Activated CD4-positive, CD25-positive, alpha-beta regulatory T cell treated with anti-CD3 and anti-CD28 coated beads, Interleukin-2, amount 50 U/mL, for 24 hours (primary cell): ENCODE measurements at regions not wholly inside any gene's neighbourhood (a gene's known extent, or its start where the extent isn't known, plus 50 kb on each side); places are given as distances from the start of the nearest gene placed in this dataset.

Experiments used
- ATAC-seq, 2 donors: fragments of 150-1000 bp; cut with Tn5 transposase; one replicate each; pipeline ENCODE4 v1.10.0; 2021; ENCODE audit warnings: mild to moderate bottlenecking in 1 of 2, moderate library complexity in 1 of 2

DNA sequence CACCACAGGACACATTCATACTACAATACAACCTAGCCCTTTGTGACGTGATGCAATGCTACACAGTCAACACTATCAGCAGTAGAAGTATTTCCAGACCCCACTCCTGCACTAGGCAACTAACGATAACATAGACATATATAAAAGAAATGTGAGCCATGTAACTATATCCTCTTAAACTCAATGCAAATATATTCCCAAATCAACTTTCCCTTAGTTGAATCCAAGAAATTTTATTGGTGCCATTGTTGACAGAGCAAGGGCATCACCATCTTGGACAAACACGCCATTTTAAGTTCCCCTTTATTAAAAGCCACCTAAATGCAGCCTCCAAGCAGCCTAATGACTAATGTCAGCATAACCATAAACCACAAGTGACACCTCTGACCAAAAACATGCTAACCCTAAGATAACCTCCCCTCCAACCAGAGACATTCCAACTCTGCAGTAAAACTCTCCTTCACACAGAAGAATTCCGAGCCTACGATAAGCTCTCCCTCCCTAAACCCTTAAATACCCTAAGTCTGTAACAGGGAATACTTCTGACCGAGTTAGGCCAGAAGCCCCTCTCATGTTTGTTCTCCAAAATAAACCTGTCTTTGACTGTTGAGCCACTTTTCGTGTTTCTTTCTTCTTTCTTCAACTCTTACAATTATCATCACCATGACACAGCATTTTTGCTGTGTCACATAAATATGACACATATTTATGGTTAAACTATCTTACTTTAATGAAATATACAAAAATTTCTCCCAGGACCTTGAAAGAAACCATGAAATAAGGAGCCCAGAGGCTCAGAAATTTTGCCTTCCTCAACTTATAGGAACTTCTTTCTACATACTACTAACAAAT lies 1497.8 kb downstream of the EFNA5 start:
- no peak for ATAC-seq

DNA sequence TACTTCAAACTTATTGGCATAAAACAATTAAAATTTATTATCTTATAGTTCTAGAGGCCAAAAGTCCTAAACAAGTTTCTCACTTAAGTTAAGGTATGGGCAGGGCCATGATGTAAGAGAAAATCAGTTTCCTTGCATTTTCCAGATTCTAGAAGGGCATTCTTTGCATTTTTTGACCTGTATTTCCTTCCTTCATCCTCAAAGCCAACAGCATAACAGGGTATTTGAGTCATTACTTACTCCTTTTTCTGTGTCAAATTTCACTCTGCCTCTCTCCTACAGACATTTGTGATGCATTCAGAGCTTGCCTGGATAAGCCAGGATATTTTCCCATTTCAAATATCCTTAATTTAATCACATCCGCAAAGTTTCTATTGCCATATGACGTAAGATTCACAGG lies 1499.0 kb downstream of the EFNA5 start:
- ATAC-seq = no peak

DNA sequence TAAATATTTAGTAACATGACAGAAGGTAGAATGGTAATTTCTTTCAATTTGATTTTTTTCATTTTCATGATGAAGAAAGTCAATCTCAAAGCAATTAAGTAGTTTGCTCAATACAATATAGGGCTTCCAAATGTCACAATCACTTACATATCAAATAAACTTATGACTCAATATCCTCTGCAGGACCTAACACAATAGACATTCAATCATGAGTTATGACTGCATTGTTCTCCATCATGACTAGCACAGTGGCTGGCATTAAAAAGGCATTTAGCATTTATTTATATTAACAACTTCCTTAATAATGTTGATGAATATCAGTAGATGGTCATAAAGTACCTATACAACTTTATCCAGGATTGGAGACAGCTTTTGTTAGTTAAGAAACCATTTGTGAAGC lies 1499.6 kb downstream of the EFNA5 start:
- no peak for ATAC-seq

DNA sequence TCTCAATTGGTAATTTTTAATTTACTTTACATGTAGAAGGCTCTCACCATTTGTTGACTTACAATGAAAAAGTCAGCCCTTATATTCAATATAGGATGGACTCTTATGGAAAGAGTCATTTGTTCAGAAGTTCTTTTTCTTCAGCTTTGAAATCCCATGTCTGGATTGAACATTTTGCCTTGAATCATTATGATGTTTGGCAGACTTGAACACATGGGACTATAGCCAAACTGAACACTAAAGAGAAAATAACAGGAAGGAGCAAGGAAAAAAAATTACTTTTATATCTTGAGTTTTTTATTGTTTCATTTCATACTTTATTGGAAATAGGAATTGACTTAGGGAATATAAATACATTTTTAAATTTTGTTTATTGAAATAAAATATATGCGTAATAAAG lies 1503.0 kb downstream of the EFNA5 start:
- no peak for ATAC-seq

DNA sequence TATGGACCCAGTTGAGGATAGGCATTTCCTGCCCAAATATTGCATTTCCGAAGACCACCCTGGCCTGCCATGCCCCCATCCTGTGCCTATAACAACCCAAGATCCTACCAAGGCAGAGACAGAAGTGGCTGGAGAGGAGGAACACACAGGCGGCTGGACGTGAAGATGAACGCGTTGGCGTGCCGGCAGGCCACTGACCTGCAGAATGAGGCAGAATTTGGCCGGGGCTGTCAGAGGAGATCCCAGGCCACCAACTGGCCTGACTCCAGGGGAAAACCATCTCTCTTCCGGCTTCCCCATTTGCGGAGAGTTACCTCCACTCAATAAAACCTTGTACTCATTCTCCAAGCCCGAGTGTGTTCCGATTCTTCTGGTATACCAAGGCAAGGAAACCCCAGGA lies 1507.5 kb downstream of the EFNA5 start:
- ATAC-seq = no peak

DNA sequence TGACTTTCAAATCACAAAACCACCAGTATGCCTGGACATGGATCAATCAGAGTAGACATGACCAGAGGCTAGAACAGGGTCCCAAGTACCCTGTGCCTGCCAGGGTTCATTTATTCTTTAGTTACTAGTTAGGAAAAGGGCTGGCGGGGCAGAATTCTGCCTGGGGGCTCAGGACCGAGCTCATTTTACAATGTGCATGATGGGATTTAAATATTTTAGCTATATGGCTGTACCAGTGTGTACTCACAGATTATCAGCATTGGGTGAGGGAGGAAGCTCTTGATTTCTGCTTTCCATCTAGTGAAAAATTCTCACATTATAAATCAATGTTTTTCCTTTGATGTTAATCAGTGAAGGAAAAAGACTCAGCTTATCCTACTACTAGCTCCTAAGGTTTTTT lies 1511.1 kb downstream of the EFNA5 start:
- no peak for ATAC-seq

DNA sequence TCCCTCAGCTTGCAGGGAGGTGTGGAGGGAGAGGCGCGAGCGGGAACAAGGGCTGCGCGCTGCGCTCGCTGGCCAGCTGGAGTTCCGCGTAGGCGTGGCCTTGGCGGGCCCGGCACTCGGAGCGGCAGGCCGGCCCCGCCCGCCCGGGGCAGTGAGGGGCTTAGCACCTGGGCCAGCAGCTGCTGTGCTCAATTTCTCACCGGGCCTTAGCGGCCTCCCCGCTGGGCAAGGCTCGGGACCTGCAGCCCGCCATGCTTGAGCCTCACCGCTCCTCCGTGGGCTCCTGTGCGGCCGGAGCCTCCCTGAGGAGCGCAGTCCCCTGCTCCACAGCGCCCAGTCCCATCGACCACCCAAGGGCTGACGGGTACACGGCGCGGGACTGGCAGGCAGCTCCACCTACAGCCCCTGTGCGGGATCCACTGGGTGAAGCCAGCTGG lies 1516.4 kb downstream of the EFNA5 start:
- no peak for ATAC-seq

DNA sequence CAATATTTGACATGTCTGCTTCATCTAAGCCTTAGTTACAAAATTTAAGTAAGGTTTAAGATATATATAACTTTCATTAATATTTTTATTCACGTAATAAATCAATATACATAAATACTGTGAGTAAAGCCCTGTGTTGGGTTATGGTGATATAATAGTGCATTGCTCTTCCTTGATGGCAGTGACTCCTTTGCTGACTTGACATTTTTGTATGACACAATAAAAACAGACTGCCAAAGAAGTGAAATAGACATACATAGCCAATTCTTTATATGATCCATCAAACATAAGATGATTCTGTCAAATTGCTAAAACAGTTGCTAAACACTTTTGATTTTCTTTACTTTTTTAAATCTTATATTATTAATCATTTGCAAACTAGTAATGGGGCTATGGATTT lies 1518.2 kb downstream of the EFNA5 start:
- no peak for ATAC-seq

DNA sequence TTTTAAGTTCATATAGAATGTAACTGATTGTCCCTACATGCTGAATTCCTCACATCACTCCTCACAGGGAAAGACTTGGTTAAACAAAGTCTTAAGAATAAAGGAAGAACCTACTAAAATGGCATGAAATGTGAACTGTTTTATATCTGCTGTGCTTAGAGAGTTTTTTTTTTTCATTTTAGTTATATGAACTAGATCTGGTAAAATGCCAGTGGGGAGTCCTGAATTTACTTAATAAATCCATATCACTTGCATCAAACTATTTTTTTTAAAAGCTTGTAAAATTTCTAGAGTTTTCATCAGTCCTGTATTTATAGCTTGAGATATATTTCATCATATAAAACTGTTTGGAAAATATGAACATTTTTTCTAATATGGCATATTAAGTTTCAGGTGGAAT lies 1528.6 kb downstream of the EFNA5 start:
- no peak for ATAC-seq

DNA sequence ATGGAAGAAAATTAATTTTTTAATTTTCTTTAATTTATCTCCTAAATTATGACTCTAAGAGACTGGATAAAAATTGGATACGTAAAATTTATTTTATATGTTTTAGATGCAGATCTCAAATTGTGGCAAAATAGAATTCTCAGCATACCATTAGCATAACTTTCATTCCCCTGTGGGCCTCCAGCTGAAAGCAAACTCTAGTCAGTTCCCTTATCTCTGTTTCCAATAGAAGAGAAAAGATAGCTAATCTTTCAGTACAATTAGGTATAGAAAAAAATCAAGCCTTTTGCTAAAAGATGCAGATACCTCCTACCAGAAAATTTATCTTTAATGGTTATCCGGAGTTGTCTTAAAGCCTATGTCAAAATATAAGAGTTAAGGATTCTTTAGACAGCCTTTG lies 1530.6 kb downstream of the EFNA5 start:
- no peak for ATAC-seq

DNA sequence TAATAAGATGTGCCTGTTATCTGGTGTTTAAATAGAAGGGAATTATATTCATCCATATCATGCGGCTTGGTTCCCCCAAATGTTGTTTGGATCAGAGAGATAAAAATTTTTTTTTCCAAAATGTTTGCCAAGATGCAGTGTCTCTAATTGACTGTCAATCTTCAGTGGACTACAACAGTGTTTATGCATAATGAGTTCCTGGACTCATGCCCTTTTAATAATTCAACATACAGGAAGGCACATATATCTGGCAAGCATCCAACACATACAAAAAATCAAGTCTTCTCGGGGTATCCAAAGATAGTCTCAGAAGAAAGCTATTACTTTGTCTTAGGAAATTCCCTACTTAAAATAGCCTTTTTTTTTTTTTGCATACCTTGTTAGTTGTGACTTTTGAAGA lies 1534.7 kb downstream of the EFNA5 start:
- ATAC-seq = no peak

DNA sequence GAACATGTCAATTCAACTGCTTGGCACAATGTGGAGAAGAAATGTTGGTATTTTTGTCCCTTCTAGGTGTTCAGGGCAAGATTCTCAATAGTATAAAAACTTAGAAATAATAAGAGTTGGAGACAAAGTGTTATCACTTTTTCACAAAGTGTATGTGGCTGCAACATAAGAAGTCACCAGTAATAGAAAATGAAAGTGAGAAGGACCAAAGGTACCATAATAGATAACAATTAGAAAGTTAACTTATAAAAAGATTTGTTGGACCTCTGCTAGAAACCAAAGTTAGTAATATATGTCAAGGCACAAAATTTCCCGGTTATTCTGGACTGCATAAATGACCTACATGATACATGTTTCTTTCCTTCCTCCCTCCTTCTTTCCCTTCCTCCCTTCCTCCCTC lies 1535.3 kb downstream of the EFNA5 start:
- ATAC-seq = no peak

DNA sequence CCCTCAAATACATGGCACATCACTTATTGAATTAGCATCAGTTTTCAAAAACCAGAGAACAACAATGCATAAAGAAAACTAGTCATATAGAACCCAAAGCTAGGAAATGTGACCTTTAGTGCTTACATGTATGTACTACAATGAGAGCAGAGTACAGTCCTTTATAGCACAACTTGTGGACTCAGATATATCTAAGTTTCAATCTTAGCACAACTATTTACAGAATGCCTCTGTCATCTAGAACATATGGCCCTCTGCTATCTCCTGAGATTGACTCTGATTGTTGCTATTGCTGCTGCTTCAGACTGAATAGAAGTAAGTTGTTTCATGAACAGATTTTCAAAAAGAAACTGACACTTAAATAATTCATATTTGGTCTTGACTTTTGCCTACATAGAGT lies 1536.2 kb downstream of the EFNA5 start:
- no peak for ATAC-seq

DNA sequence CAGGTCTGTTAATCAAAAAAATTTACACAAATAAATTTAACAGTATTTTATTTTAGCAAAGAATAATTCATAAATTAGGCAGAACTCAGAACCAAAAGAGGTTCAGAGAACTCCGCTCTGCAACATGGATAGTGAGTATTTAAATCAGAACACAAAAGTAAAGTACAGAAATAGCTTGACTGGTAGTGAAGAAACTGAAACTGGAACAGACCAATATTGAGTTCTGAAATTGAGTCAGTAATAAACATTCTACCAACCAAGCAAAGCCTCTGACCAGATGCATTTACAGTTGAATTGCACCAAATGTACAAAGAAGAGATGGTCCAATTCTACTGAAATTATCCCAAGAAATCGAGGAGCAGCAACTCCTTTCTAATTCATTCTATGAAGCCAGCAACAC lies 1542.8 kb downstream of the EFNA5 start:
- no peak for ATAC-seq

DNA sequence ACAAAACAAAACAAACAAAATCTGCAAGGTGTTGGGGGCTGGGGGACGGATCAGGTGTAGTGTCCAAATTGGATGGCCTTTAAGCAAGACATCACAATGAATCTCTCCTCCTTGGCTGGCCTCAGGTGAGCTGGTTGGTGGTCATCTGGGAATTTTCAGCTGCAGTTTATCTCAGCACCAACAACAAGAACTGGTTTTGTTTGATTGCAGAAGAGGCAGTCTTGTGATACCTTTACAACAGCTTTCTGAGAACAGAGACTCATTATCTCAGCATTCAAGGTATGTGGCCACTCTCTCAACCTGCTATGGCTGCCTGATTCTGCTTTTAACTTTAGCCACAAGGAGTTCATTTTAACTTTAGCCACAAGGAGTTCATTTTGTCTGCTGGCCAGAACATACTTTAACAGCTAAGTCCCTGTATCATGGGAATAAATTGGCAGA lies 1543.4 kb downstream of the EFNA5 start:
- no peak for ATAC-seq

DNA sequence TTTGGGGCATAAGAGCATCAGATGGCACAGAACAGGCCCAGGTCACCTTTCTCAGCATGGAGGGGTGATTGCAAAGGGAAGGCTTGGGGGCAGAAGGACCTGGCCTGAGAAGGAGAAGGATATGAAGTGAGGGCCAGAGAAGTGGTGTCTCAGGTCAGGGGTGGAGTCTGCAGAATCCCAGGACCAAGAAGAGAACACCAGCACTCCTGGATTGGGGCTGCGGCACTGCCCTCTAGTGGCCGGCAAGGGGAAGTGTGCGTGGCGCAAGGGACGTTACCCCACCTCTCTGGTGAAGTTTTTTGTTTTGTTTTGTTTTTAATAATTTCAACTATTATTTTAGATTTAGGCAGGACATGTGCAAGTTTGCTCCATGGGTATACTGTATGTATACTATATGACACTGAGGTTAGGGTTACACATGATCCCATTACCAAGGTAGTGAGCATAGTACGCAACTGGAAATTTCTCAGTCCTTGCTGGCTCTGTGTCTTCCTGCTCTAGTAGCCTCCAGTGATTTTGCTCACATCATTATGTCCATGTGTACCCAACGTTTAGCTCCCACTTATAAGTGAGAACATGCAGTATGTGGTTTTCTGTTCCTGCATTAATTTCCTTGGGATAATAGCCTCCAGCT lies 1548.6 kb downstream of the EFNA5 start:
- no peak for ATAC-seq

DNA sequence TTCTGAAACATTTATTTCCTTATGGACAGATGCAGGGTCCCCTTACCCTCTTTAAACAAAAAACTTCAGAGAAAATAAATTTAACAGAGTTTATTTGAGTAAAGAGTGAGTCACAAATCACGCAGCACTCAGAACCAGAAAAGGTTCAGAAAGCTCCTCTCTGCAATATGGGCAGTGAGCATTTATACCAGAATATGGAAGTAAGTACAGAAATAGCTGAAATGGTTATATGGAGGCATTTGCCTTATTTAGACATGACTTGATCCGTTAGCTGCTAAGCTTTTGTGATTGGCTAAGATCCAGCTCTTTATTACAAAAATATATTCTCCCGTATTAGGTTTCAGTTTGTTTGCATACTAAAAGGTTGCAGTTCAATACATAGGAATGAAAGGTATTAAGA lies 1554.1 kb downstream of the EFNA5 start:
- no peak for ATAC-seq

DNA sequence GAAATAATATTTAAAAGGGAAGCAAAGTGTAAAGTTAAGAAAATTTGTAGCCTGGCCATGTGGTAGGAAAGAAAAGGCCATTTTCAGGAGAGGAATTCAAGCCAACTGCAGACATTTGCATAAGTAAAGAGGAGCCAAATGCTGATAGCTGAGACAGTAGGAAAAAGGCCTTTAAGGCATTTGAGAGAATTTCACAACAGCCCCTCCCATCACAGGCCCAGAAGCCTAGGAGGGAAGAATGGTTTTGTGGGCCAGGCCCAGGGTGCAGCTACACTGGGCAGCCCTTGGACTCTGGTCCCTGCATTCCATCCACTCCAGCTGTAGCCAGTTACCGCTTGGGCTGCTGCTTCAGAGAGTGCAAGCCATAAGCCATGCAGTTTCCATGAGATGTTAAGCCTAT lies 1556.8 kb downstream of the EFNA5 start:
- ATAC-seq = no peak

DNA sequence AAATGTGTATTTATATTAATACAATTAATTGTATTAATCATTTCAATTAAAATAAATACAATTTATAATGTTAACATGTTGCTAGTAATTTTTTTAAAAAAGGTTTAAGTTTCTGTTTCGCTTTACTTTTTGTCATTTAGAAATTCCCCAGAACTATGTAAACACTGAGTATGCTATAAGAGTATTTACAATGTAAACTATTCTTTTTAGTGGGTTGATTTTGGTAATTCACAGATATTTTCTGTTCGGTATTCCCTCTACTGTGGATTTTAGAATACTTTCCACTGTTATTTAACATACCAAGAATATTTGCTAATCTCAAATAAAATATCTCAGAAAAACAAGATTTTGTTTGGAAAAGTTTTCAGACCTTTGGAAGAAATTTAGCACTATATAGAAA lies 1564.4 kb downstream of the EFNA5 start:
- ATAC-seq = no peak

DNA sequence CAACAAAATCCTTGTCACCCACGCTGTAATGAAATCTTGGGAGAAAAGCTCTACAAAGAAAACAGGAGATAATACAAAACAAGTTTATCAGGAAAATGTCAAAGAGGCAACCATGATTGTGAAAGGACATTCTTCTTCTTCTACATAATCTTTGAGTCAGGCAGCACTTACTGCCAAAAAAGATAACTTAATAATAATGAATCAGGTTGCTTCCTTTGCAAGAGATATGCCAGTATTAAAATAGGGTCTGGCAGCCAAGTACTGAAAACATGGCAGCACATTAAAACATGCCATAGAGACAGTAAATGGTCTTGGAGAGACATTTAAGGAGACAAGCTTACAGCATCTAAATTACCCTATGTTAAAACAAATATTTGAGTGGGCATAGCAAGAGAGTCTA lies 1573.4 kb downstream of the EFNA5 start:
- no peak for ATAC-seq

DNA sequence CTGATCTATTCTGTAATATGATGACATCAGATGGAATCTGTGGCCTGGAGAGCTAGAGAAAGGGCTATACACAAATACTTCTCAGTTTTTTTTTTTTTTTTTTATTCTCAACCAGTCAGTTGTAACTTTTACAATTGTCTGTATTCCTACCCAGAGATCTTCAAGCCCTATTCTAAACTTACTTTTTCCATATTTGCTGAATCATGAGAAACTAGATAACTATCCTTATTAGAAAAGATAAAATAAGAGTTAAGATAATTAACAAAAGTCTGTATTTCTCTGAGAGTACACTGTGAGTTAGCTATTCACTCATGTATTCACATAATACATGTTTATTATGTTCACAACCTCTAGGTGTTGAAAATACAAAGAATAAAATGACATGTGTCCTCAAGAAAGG lies 1575.9 kb downstream of the EFNA5 start:
- no peak for ATAC-seq

DNA sequence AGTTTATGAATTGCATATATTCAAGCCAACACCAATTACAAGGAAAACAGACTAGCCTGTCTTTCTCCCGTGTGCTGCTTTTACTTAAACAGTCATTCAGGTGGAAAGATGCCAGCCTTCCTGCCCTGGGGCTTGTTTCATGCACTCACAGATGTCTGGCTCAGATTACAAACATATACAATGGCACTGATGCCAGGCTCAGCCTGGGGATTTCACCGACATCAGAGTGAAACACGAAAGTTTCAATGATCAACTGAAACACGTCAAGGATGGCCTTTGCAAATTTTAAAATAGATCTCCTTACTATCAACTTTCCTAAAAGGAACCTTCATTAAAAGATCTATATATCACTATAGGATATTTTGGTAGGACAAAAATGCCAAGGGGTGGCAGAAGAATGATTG lies 1576.5 kb downstream of the EFNA5 start:
- ATAC-seq = no peak

DNA sequence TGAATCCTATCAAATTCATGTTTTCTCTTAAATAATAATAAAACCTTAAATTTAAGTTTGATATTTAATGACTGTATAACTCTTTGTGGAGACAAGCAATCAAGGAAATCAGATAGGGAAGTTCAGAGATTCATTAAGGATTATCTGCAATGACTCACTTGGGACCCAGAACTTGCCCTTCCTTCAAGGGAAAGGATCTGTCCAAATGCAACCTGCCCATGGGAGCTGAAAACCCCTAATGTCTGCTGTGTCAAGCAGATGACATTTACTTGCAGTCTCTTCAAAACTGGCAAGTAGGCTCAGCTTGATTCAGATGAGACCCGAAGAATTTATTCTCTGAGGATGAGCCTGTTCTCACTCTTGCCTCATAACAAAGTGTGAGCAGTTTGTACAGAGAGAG lies 1577.6 kb downstream of the EFNA5 start:
- ATAC-seq = no peak

DNA sequence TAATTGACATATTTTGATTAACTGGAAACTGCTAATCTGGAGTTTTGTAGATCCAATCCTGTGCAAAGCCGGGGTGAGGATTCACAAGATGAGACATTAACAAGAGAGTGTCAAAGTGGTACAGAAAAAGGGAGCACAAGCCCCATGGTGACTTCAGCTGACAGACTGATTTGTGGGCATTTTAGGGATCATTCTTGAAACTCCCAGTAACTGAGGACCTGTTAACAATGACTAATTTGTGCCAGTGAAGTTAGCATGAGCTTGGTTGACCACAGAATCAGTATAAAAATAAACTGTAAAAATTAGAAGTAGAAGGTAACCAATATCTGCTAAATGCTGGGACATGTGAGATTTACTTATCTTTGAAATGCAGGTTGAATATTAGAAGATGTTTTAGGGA lies 1578.3 kb downstream of the EFNA5 start:
- ATAC-seq = no peak

DNA sequence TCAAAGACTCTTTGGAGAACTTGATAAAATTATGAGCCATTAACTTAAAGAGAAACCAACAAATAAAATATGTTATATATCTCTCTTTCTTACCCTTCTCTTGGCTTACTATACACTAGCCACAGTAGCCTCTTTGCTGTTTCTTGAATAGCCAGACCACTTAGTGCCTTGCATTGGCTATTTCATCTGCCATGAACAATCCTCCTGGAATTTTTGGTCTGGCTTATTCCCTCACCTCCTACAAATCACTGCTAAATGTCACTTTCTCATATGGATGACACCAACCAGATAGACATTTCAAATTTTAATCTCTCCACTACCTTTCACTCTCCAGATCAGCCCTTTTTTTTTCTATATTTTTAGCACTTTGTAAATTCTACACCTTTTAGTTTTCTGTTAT lies 1581.7 kb downstream of the EFNA5 start:
- no peak for ATAC-seq
